Activated CD4-positive, alpha-beta T cell treated with anti-CD3 and anti-CD28 coated beads for 48 hours (primary cell): ENCODE measurements at regions not wholly inside any gene's neighbourhood (a gene's known extent, or its start where the extent isn't known, plus 50 kb on each side); places are given as distances from the start of the nearest gene placed in this dataset.
"Not testable (repeated sequence)": the region's sequence is repeated elsewhere in the genome, so short reads cannot be mapped to it uniquely, and the experiment has no call there.

ENCODE experiments used
- DNase-seq: peaks from one replicate; pipeline ENCODE4 v3.0.0-alpha.2; 2020

GRCh38 chr11:29224739-29225384, 792.0 kb downstream of the KCNA4 start:
- DNase-seq: no peak

DNA sequence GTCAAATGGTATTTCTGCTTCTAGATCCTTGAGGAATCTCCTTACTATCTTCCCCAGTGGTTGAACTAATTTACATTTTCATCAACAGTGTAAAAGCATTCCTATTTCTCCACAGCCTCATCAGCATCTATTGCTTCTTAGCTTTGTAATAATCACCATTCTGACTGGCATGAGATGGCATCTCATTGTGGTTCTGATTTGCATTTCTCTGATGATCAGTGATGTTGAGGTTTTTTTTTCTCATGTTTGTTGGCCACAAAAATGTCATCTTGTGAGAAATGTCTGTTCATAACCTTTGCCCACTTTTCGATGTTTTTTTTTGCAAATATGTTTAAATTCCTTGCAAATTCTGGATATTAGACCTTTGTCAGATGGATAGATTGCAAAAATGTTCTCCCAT, 797.3 kb downstream of the KCNA4 start:
- not testable (repeated sequence) for DNase-seq

DNA sequence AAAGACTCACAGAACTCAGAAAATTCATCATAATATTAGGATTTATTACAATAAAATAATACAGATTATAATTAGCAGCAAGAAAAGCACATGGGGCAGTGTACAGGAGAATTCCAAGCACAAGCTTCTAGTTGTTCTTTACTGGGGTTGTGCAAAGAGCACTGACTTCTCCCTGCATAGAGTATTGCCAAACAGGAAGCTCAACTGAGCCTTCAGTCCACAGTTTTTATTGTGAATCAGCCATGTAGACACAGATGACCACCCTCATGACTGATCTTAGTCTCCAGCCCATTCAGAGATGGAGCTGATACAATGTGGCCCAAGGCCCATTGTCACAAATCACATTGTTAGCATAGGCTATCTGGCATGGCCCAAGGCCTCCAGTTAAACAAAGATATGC, 798.9 kb downstream of the KCNA4 start:
- DNase-seq: no peak

GRCh38 chr11:29214833-29215232, 802.0 kb downstream of the KCNA4 start:
- no peak for DNase-seq

DNA sequence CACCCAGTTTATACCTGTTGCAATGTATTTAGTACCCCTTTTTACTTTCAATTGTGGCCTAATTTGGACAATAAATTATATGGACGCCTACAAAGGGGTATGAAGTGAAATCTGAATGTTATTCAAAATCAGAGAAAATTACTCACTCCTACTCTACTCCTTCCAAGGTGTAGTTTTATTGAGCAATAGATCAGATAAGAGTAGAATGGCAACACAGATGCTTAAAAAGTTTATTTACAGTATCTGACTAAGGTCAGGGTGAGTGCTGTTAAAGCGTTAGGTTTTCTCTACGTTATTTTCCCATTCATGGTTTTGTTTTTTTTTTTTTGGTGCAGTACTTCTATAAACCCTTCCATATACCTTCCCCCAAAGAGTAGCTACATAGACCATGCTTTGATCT, 805.6 kb downstream of the KCNA4 start:
- no peak for DNase-seq

- DNase-seq: no peak
Measured at GRCh38 chr11:29210426-29210825, 806.4 kb downstream of the KCNA4 start.

GRCh38 chr11:29208117-29208516, 808.7 kb downstream of the KCNA4 start:
- no peak for DNase-seq

- no peak for DNase-seq
Measured at GRCh38 chr11:29200791-29201562, 815.9 kb downstream of the KCNA4 start.

GRCh38 chr11:29190313-29190712, 826.5 kb downstream of the KCNA4 start:
- DNase-seq: no peak

- DNase-seq: no peak
Measured at GRCh38 chr11:29187215-29187614, 829.6 kb downstream of the KCNA4 start.

DNA sequence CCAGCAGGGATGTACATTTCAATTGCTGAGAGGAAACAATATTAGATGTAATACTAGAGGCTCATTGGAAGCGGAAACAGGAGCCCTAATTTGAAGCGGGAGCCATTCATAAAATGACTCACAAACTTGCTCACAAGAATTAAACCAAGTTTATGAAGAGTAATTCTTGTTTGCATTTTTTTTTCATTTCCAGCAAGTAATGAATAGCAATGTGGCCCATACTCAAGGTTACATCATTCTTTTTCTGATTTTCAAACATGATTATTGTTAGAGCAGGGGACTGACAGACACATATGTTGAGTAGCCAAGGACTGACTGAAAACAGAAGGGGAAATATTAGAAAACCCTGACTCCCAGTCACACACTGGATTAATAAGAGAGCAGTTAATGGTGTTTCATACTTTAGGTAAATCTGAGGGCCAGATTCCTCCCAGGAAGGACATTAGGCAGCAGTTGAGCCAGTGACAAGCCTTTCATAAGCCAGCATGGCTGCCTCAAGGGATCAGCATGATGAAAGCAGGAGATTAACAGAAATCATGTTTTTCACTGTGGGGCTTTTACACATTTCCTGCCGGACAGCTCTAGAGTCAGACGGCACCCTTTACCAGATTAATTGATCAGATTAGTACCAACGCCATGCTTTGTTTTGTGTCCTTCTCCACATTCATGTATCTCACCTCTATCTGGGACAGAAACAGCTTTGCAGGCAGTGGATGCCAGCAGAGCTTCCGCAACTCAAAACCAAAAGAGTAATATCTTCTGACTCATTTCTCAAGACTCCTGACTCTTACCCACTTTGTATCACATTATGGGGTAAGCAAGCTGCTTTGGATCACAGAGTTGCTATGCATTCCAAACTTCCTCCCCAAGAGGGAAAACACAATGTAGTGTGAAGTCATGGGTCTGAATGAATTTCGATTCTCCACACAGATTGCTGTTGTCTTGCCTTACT, 831.6 kb downstream of the KCNA4 start:
- no peak for DNase-seq

- no peak for DNase-seq
Measured at GRCh38 chr11:29183301-29183700, 833.5 kb downstream of the KCNA4 start.

DNA sequence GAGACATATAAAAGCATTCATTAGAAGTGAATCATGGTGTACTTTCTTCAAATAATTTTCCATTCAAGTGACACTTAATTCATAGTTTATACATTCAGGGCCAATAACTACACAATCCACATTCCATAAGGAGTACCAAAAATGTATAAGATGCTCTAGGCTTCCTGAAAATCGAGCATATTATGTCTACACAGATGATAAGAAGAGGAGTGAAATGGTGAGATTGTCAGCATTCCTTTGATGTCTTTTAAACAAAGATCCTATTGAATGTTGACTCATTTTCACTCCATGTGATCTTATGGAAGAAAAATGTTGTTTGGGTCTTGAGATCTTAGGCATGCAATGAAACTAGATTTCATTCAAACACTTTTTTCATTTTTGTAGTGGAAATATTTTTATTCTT, 843.2 kb downstream of the KCNA4 start:
- DNase-seq: no peak

DNA sequence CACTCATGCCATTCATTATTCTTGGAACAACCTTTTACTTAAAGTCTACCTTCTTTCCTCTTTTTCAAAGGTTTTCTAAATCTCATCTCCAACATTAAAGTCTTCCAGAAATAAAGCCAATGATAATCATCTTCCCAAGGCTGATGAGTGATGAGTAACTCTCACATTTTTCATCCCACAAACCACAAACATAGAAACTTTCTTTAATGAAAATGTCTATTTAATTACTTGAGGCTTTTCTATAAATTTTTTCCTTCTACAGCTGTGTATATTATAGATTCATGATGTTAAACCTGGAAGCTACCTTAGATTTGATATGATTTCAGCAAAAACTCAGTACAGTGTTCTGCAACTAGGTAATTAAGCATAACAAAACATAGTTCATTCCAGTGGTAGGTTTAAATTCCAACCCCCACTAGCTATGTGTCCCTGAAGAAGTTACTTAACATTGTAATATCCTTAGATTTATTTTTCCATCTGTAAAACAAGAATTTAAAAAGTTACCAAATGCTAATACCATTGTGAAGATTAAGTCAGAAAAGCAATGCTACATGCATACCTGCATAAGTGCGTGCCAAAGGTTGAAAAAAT, 845.4 kb downstream of the KCNA4 start:
- no peak for DNase-seq

GRCh38 chr11:29166306-29166705, 850.5 kb downstream of the KCNA4 start:
- no peak for DNase-seq

- no peak for DNase-seq
Measured at GRCh38 chr11:29163231-29163630, 853.6 kb downstream of the KCNA4 start.

DNA sequence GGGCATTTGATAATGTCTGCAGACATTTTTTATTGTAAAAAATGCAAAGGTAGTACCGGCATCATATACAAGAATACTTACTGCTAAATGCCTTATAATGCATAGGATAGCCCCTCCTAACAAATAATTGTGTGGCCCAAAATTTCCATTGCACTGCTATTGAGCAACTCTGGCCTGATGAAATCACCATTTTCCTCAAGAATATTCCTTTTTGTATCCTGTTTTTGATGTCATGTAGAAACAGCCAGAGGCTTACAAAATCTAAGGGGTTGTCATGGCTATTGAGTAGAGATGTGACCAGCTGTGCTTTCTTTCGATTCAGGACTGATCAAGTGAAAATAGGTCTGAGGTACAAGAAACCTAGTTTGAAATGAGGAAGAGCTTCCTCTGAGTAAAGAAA, 854.3 kb downstream of the KCNA4 start:
- no peak for DNase-seq

DNA sequence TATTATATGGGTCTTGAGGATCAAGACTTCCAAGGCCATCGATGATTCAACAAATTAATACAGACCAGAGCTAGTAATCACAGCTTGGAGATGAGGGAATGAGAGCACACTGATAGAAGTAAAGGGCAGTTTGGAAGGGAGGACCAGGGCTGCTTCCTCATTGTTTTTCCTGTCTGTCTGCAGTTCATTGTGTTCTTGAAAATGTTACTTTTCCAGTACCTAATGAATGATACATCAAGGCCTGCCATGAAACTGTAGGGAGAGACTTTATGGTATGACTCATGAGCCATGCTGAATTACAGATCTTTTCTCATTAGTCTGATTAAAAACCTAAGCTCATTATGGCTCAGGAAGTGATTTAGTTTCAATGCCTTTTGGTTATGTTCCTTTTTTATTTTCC, 855.6 kb downstream of the KCNA4 start:
- no peak for DNase-seq

- peak; percentile 2 for DNase-seq
Measured at GRCh38 chr11:29159552-29160465, 857.0 kb downstream of the KCNA4 start.

GRCh38 chr11:29153078-29153477, 863.8 kb downstream of the KCNA4 start:
- no peak for DNase-seq

DNA sequence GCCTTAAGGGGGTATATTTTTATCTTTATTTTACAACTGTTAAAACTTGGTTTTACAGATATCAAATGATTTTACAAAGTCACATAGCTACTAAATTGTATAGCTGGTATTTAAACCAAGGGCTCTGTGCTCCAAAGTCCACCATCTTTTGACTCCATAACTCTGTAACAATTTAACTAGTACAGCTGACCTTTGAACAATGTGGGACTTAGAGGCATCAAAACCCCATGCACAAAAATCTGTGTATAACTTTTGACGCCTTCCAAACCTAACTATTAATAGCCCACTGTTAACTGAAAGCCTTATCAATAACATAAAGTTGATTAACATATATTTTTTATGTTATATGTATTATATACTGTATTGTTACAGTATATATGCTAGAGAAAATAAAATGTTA, 874.3 kb downstream of the KCNA4 start:
- DNase-seq: not testable (repeated sequence)

DNA sequence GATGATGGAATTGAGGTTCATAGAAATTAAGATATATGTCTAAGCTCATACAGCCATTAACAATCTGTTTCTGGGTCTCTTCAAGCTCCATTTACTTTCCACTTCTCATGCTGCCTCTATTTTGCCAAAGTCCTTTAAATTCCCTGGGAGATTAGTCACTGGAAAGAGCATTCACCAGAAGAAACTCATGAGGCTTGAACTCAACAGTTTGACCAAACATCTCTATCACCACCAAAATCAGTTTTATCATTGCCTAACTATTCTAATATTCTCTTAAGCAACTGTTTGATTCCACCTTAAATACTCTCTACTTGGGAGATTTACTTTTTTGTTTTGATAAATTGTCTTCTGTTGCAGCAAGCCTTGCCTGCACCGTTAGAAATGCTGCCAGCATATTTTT, 881.3 kb downstream of the KCNA4 start:
- DNase-seq: no peak
